GM21515 (cell line): ENCODE measurements at regions not wholly inside any gene's neighbourhood (a gene's known extent, or its start where the extent isn't known, plus 50 kb on each side); places are given as distances from the start of the nearest gene placed in this dataset.
"Not testable (repeated sequence)": the region's sequence is repeated elsewhere in the genome, so short reads cannot be mapped to it uniquely, and the experiment has no call there.

Source experiments
- ATAC-seq: cut with Tn5 transposase; IDR thresholded peaks from one replicate; pipeline ENCODE4 v1.9.1; 2021; ENCODE audit not compliant: unreplicated experiment

DNA sequence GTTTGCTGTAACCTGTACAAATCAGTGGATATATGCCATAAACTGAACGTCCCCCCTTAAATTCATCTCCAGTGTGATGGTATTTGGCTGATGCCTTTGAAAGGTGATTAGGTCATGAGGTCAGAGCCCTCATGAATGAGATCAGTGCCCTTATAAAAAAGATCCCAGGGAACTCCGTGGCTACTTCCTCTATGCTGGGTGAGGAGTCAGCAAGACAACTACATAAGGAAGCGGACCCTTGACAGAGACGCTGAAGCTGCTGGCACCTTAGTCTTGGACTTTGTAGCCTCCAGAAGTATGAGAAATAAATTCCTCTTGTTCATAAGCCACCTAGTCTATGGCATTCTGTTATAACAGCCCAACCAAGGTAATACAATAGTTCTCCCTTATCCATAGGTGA is 215.1 kb upstream of the ZNF608 start:
- ATAC-seq = no peak

DNA sequence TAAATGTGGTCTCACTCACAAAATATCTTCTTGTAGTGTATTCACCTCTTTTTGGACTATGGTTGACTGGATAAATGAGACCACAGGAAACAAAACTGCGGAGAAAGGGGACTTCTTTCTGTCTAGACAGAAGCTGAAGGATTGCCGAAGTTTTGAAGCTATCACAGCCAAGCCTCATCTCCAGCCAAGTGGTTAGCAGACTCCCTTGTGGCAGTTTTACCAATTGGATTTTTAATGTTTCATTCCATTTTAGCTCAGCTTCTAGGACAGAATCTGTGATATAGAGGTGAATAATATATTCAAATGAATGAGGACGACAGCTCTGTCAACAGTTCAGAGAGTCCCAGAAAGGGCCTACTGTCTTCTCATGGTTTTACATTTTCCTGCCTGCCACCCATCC is 215.7 kb upstream of the ZNF608 start:
- ATAC-seq = no peak

GRCh38 chr5:124962735-124963134 is 216.3 kb upstream of the ZNF608 start:
- no peak for ATAC-seq

DNA sequence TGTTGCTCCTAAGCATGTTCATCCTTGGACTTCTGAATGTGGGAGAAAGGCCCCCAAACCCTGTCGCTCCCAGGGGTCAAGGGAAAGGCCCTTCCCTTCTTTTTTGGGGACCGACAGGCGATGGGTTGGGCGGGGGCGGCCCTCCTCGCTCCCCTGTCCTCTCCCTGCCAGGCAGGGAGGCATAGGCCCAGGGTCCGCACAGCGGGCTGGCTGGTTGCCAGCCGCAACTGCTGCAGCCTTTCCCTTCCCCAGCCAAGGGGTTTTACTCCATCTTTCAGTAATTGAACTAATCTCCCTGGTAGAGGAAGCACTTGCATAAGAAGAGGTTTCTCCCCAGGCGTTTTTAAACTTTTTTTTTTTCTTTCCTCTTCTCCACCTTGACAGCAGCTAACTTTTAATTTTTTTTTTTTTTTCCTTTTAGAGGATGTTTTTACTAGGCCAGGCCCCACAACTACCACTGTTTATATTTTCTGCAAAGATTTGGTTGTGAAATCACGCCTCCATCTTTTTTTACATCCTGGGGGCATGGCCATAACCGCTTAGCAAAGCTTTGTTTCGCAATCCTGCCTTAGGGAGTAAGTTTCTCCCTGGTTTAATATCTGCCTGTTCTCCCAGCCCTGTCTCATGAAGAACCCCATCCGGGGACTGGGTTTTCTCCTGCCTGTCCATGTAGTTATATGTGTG is 216.9 kb upstream of the ZNF608 start:
- ATAC-seq = no peak

DNA sequence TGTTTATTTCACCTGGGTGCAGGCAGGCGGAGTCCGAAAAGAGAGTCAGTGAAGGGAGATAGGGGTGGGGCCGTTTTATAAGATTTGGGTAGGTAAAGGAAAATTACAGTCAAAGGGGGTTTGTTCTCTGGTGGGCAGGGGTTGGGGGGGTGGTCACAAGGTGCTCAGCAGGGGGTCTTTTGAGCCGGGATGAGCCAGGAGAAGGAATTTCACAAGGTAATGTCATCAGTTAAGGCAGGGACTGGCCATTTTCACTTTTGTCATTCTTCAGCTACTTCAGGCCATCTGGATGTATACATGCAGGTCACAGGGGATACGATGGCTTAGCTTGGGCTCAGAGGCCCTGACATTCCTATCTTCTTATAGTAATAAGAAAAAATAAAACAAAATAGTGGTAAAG is 220.3 kb upstream of the ZNF608 start:
- ATAC-seq = not testable (repeated sequence)

GRCh38 chr5:124970381-124970780 is 223.9 kb upstream of the ZNF608 start:
- not testable (repeated sequence) for ATAC-seq

- ATAC-seq = no peak
Measured at GRCh38 chr5:124972703-124973102, 226.3 kb upstream of the ZNF608 start.

DNA sequence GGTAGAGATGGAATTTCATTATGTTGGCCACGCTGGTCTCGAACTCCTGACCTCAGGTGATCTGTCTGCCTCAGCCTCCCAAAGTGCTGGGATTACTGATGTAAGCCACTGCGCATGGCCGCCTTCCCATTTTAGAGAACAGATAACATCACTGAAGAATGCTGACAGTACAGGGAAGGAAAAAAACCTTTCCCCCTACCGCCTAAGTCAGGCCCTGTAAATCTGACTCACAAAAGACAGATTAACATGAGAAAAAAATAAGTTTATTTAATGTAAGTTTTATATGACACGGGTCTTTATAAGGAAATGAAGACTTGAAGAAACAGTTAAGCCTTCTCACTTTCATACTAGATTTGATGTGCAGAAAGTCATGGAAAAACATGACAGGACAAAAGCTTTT is 227.2 kb upstream of the ZNF608 start:
- no peak for ATAC-seq

DNA sequence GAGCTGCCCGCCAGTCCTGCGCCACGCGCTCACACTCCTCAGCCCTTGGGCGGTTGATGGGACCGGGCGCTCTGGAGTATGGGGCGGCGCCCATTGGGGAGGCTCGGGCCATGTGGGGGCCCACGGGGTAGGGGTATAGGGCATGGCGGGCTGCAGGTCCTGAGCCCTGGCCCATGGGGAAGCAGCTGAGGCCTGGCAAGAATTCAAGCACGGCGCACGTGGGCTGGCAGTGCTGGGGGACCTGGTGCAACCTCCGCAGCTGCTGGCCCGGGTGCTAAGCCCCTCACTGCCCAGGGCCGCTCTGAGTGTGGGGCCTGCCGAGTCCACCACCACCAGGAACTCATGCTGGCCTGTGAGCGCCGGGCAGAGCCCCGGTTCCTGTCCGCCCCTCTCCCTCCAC is 229.6 kb upstream of the ZNF608 start:
- no peak for ATAC-seq

DNA sequence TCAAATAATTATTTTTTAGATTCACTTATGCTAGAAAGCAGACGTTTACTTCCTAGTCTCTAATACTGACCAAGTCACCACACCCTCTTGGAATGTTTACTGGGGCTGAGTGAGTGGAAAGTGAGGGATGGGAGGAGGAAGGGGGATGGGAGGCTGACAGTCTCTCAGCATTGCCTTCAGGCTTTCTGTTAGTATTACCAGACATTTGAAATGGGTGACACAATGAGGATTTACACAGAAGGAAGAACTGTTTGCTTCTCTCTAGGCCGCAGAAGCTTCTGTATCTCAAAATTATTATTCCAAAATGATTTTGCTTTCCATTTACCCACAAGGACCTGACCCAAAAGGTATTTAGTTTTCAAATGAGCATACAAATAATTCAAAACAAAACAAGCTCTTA is 232.8 kb upstream of the ZNF608 start:
- no peak for ATAC-seq

GRCh38 chr5:124980163-124980941 is 233.9 kb upstream of the ZNF608 start:
- peak; percentile 97 for ATAC-seq

- no peak for ATAC-seq
Measured at GRCh38 chr5:124981901-124982300, 235.5 kb upstream of the ZNF608 start.

DNA sequence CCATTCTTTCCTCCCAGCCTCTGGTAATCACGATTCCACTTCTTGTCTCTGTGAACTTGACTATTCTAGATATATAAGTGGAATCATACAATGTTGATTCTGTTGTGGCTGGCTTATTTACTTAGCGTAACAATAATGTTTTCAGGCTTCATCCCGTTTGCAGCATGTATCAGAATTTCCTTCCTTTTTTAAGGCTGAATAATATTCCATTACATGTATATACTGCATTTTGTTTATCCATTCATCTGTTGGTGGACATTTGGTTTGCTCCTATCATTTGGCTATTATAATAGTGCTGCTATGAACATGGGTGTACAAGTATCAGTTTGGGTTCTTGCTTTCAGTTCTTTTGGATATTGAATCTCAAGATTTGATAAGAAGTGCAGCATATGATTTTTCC is 239.7 kb upstream of the ZNF608 start:
- ATAC-seq = no peak

- ATAC-seq = no peak
Measured at GRCh38 chr5:124986667-124987066, 240.2 kb upstream of the ZNF608 start.

GRCh38 chr5:124987786-124988185 is 241.3 kb upstream of the ZNF608 start:
- not testable (repeated sequence) for ATAC-seq

DNA sequence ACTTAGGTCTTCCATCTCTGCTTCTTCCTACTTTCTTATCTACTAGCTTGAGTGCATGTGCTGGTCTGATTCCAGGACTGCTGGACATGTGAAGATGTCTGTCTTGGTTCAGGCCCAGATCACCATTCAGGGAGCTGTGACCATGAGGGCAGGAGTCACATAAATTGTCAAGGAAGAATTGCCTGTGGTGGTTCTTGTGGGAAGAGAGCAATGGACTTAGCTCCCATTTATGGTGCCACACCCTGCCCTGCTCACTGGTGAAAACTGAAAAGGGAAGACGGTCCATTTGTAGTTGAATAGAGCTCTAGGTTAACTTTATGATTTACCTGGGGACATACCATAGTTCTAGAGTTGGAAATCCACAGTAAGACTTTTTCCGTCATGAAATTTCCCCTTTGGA is 244.3 kb upstream of the ZNF608 start:
- no peak for ATAC-seq

DNA sequence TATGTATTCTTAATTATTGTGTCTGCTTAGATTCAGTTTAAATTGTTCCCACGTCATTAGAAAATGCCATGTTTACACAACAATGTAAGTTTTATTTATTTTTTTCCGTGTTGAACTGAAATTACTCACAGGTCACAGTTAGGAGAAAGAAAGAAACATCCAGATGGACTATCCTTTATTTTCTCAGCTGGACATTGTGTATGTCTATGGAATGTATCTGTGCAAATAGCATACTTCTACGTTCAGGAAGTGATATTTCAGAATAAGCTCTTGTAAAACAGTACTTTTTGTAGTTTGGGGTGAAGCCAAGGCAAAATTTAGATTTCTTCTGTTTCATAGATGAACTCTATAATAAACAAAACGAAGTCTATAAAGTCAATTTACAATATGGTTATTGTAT is 249.0 kb upstream of the ZNF608 start:
- ATAC-seq = no peak

DNA sequence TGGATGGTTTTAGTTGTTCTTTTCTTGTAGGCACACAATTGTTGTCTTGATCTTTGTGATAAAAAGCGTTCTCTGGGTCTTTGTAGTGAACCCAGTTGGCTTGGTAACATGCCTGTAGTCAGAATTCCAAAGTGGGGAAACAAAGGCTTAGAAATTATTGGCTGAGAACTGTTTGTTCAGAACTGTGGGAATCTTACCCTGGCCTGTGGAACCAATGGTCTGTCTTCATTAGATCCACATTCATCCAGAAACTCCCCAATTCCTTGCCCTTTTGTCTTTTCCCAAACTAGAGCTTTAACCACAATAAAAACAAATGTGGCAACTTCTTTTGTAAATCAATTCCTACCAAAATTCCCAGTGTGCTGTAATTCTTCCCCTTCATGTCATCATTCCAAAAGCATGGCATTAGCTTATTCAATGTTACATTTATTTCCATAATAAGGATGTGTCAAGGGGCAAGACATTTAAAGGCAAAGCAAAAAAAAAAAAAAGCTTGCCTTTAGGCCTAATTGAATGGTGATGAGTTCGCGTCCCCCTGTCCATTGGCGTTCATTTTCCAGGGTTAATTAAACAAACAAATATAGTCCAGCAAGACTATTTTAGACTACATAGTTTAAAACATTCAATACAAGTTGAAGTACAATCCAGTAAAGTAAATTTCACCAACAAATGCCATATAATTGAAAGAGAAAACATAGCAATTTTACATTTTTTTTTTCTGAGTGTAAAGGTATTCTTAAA is 249.8 kb upstream of the ZNF608 start:
- ATAC-seq = no peak

DNA sequence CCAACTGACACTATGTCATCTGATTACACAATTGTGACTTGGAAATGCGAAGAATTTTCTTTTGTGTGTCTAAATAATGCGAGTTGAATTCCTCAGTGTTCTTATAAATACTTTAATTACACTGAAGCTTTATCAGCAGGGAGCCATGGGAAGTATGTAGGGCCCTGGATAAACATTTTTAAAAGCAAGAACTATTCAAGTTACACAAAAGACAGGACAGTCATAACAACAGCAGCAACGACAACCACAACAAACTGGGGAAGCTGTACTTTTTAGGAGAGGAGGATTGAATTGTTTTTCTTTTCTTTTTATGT is 250.3 kb upstream of the ZNF608 start:
- no peak for ATAC-seq

GRCh38 chr5:124997186-124997893 is 250.9 kb upstream of the ZNF608 start:
- ATAC-seq = no peak

DNA sequence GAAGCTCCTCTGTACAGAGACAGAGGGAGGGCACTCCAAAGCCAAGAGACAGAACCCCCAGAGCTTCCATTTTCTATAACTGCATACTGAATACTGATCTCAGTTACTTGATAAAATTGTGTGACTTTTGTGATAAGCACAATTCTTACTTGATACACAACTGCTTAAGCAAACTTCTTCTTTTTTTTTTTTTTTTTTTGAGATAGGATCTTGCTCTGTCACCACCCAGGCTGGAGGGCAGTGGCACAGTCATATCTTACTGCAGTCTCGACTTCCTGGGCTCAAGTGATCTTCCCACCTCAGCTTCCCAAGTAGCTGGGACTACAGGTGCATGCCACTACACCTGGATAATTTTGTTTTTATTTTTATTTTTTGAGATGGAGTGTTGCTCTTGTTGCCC is 252.1 kb upstream of the ZNF608 start:
- no peak for ATAC-seq
